Panc1 (cell line): ENCODE measurements at regions not wholly inside any gene's neighbourhood (a gene's known extent, or its start where the extent isn't known, plus 50 kb on each side); places are given as distances from the start of the nearest gene placed in this dataset.

Experiments used
- CTCF ChIP-seq: fragments of 450-650 bp; IDR thresholded peaks from 2 replicates; pipeline ENCODE4 v1.5.1; 2017; ENCODE audit warnings: mild to moderate bottlenecking
- POLR2AphosphoS5 ChIP-seq: IDR thresholded peaks from 2 replicates; pipeline ENCODE4 v1.6.1; 2012; ENCODE audit warnings: mild to moderate bottlenecking, low read depth, low read length, moderate library complexity
- REST ChIP-seq, 2 experiments: IDR thresholded peaks; 2 replicates each; pipeline ENCODE4 v1.6.1; 2011 to 2012; ENCODE audit warnings: low read depth in 2 of 2, control low read depth in 1 of 2, low read length in 1 of 2, mild to moderate bottlenecking in 1 of 2, moderate library complexity in 1 of 2; ENCODE audit not compliant: insufficient read depth in 1 of 2
- SIN3A ChIP-seq: IDR thresholded peaks from 2 replicates; pipeline ENCODE4 v1.6.1; 2012; ENCODE audit warnings: low read depth, mild to moderate bottlenecking, low read length, moderate library complexity, borderline replicate concordance; ENCODE audit not compliant: insufficient read depth

GRCh38 chr1:14294006-14294405 is 304.5 kb upstream of the KAZN start:
- no peak for TF ChIP-seq CTCF
- no peak for TF ChIP-seq SIN3A
- no peak for TF ChIP-seq POLR2AphosphoS5
- no peak for TF ChIP-seq REST (IDR thresholded peaks at IDR 0.05; ENCODE audit: insufficient read depth in 1 of 2, low read depth in 2 of 2, low read length in 1 of 2)
